ENCODE measurements at regions not wholly inside any gene's neighbourhood (a gene's known extent, or its start where the extent isn't known, plus 50 kb on each side); places are given as distances from the start of the nearest gene placed in this dataset.

- 84% methylated on average over 1 of the region's 1 CpG for WGBS
- Histone ChIP-seq H3K27ac (ENCODE audit: low read depth in 1 of 2, low read length in 2 of 2) (no peak overlapping the region), H3K9me3 (ENCODE audit: control insufficient read depth in 4 of 4, low read length in 3 of 4) (peaks cover 0 to 4% (median 2%) of the 10 kb centered on the region in 4 donors), H3K27me3 (ENCODE audit: control insufficient read depth in 4 of 4, insufficient read depth in 4 of 4, low read length in 3 of 4) (no peaks in the 10 kb centered on the region), H3K36me3 (ENCODE audit: control insufficient read depth in 4 of 4, insufficient read depth in 3 of 4, low read depth in 1 of 4, low read length in 3 of 4) (no peaks in the 10 kb centered on the region), H3K4me3 (ENCODE audit: low read depth in 1 of 3, low read length in 3 of 3) (no peak overlapping the region), H3K9ac (ENCODE audit: low read depth in 1 of 2, low read length in 2 of 2) (no peak overlapping the region), H3K4me1 (ENCODE audit: control insufficient read depth in 4 of 4, insufficient read depth in 4 of 4, low read length in 3 of 4) (peaks cover 5 to 10% (median 10%) of the 10 kb centered on the region in 4 donors)
- TF ChIP-seq SP1 (IDR thresholded peaks at IDR 0.05) (no peak), HNF4G (IDR thresholded peaks at IDR 0.05) (no peak), FOXA2 (IDR thresholded peaks at IDR 0.05) (no peak), RXRA (IDR thresholded peaks at IDR 0.05) (peak in 1 of 2 donors; percentile 40), MAX (IDR thresholded peaks at IDR 0.05) (no peak), HNF4A (conservative IDR thresholded peaks at IDR 0.05) (peak in 1 of 2 donors; percentile 39), JUND (IDR thresholded peaks at IDR 0.05) (no peak), YY1 (IDR thresholded peaks at IDR 0.05) (no peak), REST (IDR thresholded peaks at IDR 0.05) (no peak), ZBTB33 (IDR thresholded peaks at IDR 0.05) (no peak), TAF1 (conservative IDR thresholded peaks at IDR 0.05) (no peak), GABPA (IDR thresholded peaks at IDR 0.05 in 1 of 2, conservative IDR thresholded peaks at IDR 0.05 in 1 of 2) (no peak), NR2F2 (IDR thresholded peaks at IDR 0.05) (peak; percentile 55), RAD21 (IDR thresholded peaks at IDR 0.05) (peak; percentile 63 to 65), FOXA1 (IDR thresholded peaks at IDR 0.05) (no peak), EGR1 (IDR thresholded peaks at IDR 0.05; ENCODE audit: low read depth in 2 of 2) (no peak)
- TF ChIP-seq, protein P1, sequence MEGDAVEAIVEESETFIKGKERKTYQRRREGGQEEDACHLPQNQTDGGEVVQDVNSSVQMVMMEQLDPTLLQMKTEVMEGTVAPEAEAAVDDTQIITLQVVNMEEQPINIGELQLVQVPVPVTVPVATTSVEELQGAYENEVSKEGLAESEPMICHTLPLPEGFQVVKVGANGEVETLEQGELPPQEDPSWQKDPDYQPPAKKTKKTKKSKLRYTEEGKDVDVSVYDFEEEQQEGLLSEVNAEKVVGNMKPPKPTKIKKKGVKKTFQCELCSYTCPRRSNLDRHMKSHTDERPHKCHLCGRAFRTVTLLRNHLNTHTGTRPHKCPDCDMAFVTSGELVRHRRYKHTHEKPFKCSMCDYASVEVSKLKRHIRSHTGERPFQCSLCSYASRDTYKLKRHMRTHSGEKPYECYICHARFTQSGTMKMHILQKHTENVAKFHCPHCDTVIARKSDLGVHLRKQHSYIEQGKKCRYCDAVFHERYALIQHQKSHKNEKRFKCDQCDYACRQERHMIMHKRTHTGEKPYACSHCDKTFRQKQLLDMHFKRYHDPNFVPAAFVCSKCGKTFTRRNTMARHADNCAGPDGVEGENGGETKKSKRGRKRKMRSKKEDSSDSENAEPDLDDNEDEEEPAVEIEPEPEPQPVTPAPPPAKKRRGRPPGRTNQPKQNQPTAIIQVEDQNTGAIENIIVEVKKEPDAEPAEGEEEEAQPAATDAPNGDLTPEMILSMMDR (IDR thresholded peaks at IDR 0.05; ENCODE audit: low read depth, low read length, missing input control) = no peak
- TF ChIP-seq, protein P2, sequence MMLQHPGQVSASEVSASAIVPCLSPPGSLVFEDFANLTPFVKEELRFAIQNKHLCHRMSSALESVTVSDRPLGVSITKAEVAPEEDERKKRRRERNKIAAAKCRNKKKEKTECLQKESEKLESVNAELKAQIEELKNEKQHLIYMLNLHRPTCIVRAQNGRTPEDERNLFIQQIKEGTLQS (IDR thresholded peaks at IDR 0.05) = no peak
- DNase-seq (ENCODE audit: low spot score) = no peak
Observed at GRCh38 chr3:110944782-110945181, 126.8 kb upstream of the NECTIN3 start.
